Parathyroid adenoma (tissue), 2 donors: ENCODE measurements at regions not wholly inside any gene's neighbourhood (a gene's known extent, or its start where the extent isn't known, plus 50 kb on each side); places are given as distances from the start of the nearest gene placed in this dataset.

Experiments
- H2AFZ ChIP-seq: fragments of 300-600 bp; sonication (generic); one replicate; pipeline ENCODE4 v1.7.0; 2017; ENCODE audit warnings: antibody characterized with exemption, mild to moderate bottlenecking
- H3K27ac ChIP-seq: fragments of 300-600 bp; sonication (generic); one replicate; pipeline ENCODE4 v1.7.0; 2017
- H3K27me3 ChIP-seq: fragments of 300-600 bp; sonication (generic); one replicate; pipeline ENCODE4 v1.7.0; 2017; ENCODE audit warnings: low read length; ENCODE audit not compliant: control insufficient read depth, insufficient read depth
- H3K36me3 ChIP-seq: fragments of 300-600 bp; sonication (generic); one replicate; pipeline ENCODE4 v1.7.0; 2017; ENCODE audit warnings: low read length; ENCODE audit not compliant: control insufficient read depth, insufficient read depth
- H3K4me1 ChIP-seq: fragments of 300-600 bp; sonication (generic); one replicate; pipeline ENCODE4 v1.7.0; 2017; ENCODE audit warnings: control low read depth
- H3K4me2 ChIP-seq: fragments of 300-600 bp; sonication (generic); one replicate; pipeline ENCODE4 v1.7.0; 2017; ENCODE audit warnings: low read length
- H3K4me3 ChIP-seq: fragments of 300-600 bp; sonication (generic); one replicate; pipeline ENCODE4 v1.7.0; 2017; ENCODE audit warnings: low read depth, low read length
- H3K79me2 ChIP-seq: fragments of 300-600 bp; sonication (generic); one replicate; pipeline ENCODE4 v1.7.0; 2017; ENCODE audit warnings: control low read depth
- H3K9ac ChIP-seq: fragments of 300-600 bp; sonication (generic); one replicate; pipeline ENCODE4 v1.7.0; 2017; ENCODE audit warnings: mild to moderate bottlenecking
- H3K9me3 ChIP-seq: fragments of 300-600 bp; sonication (generic); one replicate; pipeline ENCODE4 v1.7.0; 2017; ENCODE audit warnings: low read length; ENCODE audit not compliant: control insufficient read depth
- TF ChIP-seq, protein P1 (sequence below): fragments of 300-600 bp; sonication (generic); IDR thresholded peaks from one replicate; pipeline ENCODE4 v1.7.0; 2017; ENCODE audit warnings: antibody characterized with exemption, mild to moderate bottlenecking
- donor health status: primary hyperparathyroidism.

DNA sequence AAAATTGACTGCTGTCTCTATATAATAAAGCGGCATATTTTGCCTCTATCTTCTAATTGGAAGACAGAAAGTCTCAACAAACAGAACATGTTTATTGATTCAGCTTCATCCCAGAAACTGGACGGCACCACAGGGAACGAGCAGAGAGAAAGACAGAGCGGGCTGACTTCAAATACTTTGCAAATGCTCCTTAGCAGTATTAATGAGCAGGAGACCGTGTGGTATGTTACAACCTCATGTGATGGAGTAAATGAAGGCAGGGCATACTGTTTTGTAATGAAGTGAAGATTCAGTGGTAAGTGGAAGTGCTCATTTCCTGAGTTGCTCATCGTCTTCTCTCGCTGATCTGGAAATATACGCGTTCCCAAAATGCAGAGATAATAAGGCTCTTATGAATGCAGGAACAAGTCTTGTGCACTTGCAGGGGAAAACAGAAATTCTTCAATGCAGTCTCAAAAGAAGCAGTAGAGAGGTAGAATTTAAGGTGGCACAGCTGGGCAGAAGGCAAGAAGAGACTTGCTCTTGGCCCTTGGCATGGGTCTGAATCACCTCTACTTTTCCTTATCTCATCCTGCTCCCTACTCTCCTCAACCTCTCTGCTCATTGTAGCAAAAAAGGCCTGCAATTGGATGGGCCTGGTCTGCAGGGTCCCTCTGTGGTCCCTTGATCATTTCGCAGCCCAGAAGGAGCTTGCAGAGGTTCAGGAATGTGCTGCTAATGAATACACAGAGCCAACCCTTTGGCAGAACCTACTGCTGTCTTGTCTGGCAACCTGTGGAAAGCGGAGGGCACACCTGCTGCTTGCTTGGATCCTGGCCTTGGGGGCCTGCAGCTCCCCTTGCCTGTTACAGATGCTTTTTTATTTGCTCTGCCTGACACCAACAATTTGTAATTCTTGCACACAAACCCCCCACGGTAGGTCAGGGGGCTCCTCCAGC is 604.9 kb upstream of the CFAP20DC start:
- H3K4me2 ChIP-seq: no peak overlapping the region
- no peaks in the 10 kb centered on the region for H3K79me2 ChIP-seq
- H3K27me3 ChIP-seq: no peaks in the 10 kb centered on the region
- TF ChIP-seq, protein P1, sequence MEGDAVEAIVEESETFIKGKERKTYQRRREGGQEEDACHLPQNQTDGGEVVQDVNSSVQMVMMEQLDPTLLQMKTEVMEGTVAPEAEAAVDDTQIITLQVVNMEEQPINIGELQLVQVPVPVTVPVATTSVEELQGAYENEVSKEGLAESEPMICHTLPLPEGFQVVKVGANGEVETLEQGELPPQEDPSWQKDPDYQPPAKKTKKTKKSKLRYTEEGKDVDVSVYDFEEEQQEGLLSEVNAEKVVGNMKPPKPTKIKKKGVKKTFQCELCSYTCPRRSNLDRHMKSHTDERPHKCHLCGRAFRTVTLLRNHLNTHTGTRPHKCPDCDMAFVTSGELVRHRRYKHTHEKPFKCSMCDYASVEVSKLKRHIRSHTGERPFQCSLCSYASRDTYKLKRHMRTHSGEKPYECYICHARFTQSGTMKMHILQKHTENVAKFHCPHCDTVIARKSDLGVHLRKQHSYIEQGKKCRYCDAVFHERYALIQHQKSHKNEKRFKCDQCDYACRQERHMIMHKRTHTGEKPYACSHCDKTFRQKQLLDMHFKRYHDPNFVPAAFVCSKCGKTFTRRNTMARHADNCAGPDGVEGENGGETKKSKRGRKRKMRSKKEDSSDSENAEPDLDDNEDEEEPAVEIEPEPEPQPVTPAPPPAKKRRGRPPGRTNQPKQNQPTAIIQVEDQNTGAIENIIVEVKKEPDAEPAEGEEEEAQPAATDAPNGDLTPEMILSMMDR: no peak
- H3K36me3 ChIP-seq: no peaks in the 10 kb centered on the region
- H3K4me1 ChIP-seq: no peaks in the 10 kb centered on the region
- H3K9me3 ChIP-seq: no peaks in the 10 kb centered on the region
- no peak overlapping the region for H3K9ac ChIP-seq
- H2AFZ ChIP-seq: no peak overlapping the region
- no peak overlapping the region for H3K27ac ChIP-seq
- no peak overlapping the region for H3K4me3 ChIP-seq

DNA sequence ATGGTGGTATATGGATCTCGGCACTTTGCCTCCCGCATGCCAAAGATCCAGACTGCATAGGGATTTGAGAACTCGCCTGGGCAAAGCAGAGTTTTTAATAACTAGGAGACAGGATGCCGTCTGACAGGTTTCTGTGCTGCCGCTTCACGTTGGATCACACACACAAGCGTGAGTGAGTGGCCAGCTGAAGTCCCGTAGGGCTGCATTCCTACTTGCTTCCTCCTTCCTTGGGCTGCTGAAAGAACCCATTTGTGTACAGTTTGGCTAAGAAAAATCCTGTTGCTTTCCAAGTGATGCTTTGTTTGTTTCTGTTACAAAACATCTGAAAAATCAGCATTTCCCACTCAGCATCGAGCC is 604.3 kb upstream of the CFAP20DC start:
- Histone ChIP-seq H3K27me3 (no peaks in the 10 kb centered on the region), H3K27ac (no peak overlapping the region), H3K4me1 (no peaks in the 10 kb centered on the region), H3K79me2 (no peaks in the 10 kb centered on the region), H3K4me3 (no peak overlapping the region), H3K36me3 (no peaks in the 10 kb centered on the region), H3K4me2 (no peak overlapping the region), H2AFZ (no peak overlapping the region), H3K9me3 (no peaks in the 10 kb centered on the region), H3K9ac (no peak overlapping the region)
- TF ChIP-seq, protein P1: no peak

GRCh38 chr3:59653405-59654122 is 603.7 kb upstream of the CFAP20DC start:
- Histone ChIP-seq H2AFZ (no peak overlapping the region), H3K79me2 (no peaks in the 10 kb centered on the region), H3K4me3 (no peak overlapping the region), H3K9me3 (no peaks in the 10 kb centered on the region), H3K4me1 (no peaks in the 10 kb centered on the region), H3K36me3 (no peaks in the 10 kb centered on the region), H3K9ac (no peak overlapping the region), H3K27me3 (no peaks in the 10 kb centered on the region), H3K4me2 (no peak overlapping the region), H3K27ac (no peak overlapping the region)
- TF ChIP-seq, protein P1: no peak

DNA sequence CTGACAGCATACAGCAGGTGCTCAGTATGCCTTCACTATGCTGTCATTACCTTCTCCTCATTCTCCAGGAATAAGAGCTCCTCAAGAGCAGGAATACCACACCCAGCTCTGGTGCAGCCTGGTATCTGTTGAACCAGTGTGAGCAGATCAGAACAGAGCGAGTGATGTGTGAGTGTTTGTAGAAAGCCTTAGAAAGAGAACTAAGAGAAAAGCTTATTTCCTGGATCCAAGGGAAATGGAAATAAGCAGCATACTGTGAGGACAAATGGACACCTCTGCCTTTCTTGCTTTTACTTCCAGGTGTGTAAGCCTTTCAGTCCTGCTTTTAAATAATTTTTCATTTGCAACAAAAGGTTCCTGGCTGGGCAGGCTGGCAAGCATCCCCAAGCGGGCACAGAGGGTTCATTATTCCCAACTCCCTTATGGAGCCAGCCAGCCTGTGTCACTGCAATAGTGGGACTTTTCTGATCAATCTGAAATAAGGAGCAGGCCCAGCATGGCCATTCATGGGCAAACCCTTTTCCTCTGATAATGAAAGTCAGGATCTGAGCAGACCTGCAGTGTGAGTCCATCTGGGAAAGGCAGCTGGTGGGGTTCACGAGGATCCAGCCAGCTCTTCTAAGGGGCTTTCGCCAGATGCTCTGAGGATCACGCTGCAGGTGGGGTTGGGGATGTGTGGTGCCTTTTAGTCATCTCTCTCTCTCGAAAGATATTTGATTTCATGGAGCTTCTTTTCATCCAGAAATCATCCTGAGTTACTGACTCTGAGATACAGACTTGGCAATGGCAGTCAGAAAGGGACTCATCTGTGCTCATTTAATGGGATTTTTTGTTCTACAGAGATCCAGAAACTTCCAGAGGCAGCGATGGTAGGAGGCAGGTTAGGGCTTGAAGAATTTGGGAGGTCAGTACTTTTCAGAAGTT is 594.9 kb upstream of the CFAP20DC start:
- TF ChIP-seq, protein P1: no peak
- H3K4me1 ChIP-seq: no peaks in the 10 kb centered on the region
- H3K9me3 ChIP-seq: no peaks in the 10 kb centered on the region
- H3K4me2 ChIP-seq: no peak overlapping the region
- no peaks in the 10 kb centered on the region for H3K27me3 ChIP-seq
- no peaks in the 10 kb centered on the region for H3K36me3 ChIP-seq
- no peak overlapping the region for H2AFZ ChIP-seq
- no peak overlapping the region for H3K27ac ChIP-seq
- no peaks in the 10 kb centered on the region for H3K79me2 ChIP-seq
- H3K4me3 ChIP-seq: no peak overlapping the region
- no peak overlapping the region for H3K9ac ChIP-seq
